NCI-H510A treated with DMSO at 0.1 percent for 48 hours (cell line): ENCODE measurements at regions not wholly inside any gene's neighbourhood (a gene's known extent, or its start where the extent isn't known, plus 50 kb on each side); places are given as distances from the start of the nearest gene placed in this dataset.

Source experiments
- DNase-seq: peaks from one replicate; lab custom pipeline; 2025; lab: John Stamatoyannopoulos, UW

DNA sequence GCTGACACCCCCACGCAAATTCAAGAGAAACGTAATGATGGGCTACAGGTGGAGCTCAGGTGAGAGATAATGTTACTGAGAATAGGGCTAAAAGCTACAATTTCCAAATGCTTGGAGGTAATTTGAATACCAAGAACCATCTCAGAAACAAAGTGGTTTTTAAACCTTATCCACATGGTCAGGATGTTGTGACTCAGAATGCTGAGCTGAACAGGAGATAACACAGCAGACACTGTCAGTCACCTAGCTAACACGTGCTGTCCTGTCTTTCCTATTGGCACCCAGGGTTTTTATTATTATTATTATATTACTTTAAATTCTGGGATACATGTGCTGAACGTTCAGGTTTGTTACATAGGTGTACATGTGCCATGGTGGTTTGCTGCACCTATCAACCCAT, 233.0 kb upstream of the MAF start:
- no peak for DNase-seq

DNA sequence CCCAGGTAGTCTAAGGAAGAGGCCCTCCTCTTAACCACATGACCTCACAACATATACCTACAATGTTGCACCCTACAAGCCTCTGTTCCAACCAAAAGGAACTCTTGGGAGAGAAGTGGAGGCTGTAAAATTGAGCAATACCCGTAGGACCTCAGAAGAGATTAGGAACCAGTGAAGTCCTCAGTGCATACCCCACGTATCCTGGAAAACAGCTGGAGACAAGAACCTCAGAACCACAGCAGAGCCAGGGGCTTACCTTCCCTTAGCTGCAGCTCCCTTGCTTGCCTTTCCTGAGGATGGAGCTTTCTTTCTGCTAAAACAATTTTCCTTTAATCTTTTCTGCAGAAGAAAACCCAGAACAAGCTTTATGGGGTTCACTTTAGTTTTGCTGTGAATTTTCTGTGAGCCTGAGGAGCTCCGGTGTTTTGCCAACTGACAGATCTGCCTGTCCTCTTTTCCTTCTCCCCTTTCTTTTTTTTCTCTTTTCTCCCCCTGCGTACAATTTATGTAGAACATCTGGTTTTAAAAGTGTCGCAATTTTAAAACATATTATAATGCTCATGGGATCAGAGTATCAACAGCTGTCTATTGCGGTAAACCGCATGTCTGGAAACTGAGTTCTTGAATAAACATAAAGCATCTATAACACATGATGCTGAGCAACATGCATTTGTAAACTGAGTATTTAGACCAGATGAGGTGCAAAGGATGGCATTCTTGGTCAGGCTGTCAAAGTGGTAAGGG, 226.4 kb upstream of the MAF start:
- DNase-seq, result no peak

DNA sequence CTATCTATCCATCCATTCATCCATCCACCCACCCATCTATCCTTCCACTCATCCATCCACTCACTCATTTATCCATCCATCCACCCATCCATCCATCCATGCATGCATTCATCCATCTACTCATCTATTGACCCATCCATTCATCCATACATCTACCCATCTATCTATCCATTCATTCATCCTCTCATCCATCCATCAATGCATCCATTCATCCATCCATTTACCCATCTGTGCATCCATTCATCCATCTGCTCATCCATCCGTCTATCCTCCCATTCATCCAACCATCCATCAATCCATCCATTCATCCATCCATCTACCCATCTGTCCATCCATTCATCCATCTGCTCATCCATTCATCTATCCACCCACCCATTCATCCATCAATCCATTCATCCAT, 224.5 kb upstream of the MAF start:
- DNase-seq, result no peak

DNA sequence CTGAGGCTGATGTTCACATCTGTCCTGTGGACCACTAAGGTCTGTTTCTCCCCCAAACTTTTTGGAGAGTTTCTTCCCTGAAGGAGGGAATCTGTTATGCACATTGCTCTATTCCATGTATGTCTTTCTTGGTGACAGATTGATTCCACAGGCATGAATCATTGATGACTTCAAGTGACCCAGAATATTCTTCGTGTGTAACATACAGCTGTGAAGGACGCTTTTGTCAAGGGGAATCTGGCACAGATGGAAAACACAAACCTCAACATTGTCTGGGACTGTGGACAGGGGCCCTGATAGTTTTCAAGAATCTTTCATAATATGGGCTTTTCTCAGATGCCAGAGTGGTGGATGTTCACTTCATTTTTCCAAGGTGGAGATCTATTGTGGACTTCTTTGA, 223.1 kb upstream of the MAF start:
- DNase-seq, result no peak

DNA sequence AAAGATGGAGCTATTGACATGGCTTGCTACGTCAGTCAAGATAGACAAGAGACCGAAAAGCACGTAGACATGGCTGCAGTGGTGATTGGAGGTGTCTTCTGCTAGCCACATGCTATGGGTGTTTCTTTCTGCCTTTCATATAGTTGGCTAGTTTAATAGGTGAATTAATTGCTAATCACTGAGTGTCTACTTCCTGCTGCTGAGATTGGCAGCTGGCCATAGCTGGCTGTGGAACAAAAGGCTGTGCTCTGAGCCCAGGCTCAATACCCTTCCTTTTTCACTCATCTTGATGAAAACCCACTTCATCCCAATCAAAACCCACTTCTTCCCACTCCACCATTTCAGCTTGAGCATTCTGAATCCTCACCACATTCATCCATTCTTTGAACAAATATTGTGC, 221.4 kb upstream of the MAF start:
- DNase-seq, result no peak

DNA sequence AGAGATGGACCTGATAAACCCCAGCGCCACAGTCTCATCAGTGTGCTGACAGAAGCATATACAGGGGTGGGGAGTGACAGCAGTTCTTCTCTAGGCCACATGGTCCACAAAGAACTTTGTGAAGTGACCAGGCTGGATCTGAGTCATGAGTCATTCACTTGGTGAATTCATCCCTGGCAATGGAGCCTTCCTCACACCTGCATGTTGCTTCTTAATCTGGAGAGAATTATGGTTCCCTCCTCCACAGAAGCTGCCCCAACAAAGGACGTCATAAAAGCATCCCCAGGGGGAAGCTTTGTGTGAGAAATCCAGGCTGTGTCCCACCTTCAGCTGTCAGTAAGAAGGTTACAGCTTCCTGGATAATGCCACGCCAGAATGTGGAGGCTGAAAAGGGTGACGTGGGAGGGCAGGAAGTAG, 215.6 kb upstream of the MAF start:
- no peak for DNase-seq

DNA sequence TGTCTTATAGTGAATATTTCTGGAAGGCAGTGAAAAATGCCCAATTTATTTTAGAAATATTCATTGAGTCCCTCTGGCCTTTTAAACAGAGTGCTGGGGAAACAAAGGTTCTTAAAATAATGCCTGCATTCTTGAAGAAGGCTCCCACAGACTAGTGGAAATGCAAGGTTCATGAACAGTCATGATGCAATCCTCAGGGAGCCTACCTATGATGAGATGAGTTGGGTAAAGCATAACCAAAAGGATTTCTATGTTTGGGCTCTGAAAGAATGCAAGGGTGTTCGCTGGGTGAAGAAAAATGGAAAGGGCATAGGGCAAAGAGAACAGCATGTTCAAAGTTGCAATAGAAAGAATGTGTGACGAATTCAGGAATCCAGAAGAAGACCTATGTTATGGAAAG, 214.5 kb upstream of the MAF start:
- no peak for DNase-seq

DNA sequence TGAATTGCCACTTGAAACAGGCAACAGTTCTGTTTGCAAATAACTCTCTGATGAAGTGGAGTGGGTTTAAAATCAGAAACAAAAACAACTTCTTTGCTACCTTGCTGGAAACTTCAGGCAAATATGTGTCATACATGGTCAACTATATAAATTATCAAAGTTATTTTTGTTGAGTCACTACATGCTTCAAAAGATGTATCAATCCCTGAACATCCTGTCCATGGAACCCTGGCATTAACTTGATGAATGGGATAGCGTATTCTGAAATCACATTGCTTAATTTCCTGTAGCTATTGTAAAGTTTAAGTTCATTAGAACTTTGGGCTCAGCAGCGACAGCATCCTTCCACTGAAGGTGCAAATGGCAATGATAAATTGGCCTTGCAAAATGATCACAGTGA, 213.6 kb upstream of the MAF start:
- no peak for DNase-seq

DNA sequence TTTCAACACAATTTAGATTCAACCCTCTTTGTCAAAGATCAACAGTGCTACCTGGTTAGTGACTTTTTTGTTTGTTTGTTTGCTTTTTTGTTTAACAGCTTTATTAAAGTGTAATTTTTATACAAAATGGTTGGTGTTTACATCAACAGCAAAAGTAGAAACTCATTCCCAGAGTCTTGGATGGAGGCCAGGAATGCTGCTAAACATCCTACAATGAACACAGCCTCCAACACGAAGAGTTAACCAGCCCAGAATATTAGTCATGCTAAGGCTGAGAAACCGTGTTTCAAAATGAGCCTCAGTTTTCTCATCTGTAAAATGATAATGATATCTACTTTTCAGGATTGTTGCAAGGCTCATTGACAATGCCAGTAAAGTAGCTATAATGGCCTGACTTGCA, 211.0 kb upstream of the MAF start:
- DNase-seq, result no peak

DNA sequence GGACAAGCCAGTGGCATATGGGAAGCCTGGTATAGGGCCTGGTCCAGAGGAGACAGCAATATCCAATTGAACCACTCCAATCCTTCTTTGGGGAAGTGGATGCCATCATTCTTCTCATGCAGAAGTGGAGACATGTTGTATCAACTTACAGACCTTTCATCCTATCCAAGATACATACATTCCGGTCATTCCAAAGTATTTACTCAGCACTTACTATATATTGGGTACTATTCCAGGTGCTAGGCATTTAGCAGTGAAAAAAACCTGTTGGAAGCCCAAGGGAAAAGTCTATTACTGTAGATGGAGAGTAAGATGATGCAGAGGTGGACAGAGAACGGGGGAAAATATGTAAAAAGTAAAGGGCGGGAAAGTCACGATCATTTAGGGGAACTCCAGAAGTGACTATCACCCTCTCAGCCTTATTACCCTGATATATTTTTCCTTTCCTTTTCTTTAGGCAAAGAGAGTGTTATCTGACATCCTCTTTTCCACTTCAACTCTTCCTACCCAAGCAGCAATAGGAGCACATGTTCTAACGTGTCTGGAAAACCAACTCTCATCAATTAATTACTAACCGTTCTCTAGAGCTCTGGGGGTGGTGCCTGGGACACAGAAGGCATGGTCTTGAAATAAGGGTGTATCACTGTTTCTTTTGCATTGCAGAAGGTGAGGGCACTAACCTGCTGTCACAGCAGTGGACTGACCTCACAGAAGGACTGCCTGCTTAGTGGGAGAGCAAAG, 210.1 kb upstream of the MAF start:
- no peak for DNase-seq

DNA sequence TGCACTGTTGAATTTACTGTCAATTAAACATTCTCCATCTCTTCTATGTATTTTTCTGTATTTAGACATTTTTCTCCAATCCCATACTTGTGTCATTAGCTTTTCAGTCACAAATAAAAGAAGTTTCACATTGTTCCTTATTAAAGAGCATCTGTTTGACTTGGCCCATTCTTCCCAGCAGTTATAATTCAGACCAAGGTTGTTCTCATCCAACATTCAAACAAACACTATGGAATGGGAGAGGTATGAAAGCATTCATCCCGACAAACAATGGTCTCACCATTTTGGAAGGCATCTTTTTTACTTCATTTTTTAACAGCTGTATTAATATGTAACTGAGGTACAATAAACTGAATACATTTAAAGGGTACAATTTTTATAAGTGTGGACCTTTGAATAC, 208.8 kb upstream of the MAF start:
- no peak for DNase-seq

DNA sequence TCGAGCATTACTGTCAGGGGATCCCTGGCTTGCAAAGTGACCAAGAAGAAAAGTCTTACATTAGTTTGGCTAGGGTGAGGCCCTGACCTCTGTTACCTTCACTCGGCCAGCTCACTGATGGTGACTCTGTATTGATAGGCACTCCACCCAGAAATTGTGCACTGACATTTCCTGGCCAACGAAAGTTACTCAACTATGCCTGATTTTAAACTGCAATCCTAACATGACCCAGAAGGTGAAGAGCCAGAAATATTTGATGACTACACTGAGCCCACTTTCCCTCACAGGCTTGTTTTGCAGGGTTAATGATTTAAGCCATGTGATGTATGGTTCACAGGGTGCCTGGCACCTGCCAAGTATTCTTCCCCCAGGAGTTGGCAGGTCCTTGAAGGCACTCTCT, 208.2 kb upstream of the MAF start:
- no peak for DNase-seq

DNA sequence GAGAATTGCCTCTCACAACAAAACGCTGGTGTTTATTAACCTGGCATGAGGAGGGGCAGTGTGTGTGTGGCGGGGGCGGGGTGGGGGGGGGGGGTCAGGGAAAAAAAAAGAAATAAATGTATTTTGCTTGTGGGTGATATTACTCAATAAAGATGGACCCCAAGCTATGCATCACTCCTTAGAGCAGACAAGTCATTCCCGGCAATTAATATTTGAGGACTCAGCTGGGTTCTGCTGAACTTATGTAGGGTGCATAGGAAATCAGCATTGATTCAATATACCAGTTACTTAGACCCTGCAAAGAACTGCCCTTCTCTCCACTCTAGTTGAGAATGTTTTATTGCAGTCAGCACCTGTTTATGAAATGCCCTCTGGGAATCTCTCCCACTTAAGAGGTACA, 206.2 kb upstream of the MAF start:
- DNase-seq, result no peak

DNA sequence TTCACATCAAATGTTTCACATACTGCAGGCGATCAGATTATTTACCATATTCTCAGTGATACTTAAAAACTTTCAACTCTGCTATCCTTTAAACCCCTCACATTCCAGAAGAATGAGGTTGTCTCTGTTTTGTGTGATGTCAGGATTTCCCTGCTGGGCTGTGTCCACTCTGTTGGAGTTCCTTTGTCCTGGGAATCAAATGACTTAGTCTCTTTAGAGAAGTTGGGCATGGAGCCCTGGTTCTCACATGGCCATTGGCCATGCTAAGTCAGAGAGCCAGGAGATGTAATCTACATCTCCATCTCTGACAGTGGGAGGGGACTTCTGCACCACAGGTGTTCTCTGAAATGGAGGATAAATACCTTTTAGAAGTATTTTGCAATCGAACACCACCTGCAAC, 205.1 kb upstream of the MAF start:
- DNase-seq, result no peak

DNA sequence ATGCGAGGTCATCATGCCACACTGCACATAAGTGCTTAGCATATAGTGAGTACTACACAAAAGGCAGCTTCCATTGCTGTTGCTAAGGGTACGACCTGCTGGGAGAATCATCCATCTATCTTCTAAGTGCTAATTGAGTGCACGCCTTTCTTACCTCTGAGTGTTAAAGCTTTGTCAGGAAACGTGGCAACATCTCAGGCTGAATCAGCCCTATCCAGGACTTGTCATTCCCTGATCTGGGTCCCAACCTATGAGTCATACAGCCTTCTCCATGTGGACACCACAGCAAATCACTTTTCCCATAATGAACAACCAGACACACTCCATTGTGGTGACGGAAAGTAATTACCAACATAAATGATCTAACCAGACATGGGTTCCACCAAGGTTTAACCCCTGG, 201.1 kb upstream of the MAF start:
- DNase-seq, result no peak

DNA sequence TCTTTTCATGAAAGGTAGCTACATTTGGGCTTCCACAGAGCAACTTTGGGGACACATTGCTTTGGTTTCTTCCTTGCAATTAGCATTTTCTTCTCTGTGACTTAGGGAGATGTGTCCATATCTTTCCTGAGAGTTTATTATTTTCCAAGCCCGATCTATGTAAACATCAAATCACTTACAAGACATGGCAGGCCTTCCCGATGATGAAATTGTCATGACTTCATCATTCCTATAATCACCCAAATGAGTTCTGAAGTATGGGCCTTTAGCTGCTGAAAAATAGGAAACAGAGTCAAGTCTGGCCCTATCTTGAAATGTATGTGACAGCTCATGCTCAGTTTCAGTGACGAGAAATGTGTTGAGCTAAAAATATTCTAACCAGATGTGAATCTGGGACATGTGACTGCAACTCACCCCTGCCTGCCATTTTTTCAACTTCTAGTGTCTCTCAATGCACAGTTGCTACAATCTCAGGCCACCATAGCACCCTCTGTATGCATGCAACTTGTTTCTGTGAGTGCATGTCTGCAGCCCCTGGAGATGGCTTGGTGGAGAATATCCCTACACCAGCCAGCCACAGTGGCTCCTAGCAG, 199.6 kb upstream of the MAF start:
- no peak for DNase-seq

DNA sequence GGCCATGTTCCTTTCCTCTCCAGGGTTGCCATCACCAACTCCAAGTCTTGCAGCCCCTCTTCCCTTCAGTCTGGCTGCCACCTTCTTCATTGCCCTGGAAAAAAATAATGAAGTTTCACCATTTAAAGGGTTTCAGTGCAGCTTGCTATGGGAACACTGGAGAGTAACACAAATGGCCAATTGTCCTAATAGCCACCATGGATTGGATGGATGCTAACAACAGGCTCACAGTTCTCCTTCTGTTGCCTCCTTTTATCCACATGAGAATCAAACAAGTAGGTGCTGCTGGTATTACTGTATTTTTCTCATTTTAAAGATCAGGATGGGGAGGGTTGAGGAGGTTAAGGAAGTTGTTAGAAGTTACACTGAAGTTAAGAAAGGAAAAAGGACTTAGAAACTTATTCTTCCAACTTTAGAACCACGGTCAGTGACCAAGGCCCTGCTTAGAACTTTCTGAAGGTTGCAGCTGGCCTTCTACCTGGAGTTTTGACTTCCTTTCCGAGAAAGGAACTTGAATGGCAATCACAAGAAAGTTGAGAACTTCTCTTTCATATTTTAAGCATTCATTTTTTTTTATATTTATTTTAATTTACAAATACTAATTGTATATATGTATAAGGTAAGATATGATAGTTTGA, 198.0 kb upstream of the MAF start:
- no peak for DNase-seq

DNA sequence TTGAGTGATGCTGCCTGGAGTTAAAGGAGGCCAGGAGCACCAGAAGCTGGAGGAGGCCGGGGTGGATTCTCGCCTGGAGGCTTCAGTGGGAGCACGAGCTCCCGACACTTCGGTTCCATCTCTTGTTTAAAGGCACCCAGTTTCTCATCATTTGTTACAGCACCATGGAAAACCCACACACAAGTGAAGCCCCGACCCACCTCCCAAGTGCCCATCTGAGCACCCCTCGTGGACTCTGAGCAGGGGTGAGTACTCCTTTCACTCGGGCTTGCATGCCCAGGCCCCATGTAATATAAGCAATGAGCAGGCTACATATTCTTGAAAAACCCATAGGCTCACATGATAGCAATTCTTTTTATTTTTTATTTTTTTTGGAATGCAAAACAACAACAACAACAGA, 196.9 kb upstream of the MAF start:
- no peak for DNase-seq

DNA sequence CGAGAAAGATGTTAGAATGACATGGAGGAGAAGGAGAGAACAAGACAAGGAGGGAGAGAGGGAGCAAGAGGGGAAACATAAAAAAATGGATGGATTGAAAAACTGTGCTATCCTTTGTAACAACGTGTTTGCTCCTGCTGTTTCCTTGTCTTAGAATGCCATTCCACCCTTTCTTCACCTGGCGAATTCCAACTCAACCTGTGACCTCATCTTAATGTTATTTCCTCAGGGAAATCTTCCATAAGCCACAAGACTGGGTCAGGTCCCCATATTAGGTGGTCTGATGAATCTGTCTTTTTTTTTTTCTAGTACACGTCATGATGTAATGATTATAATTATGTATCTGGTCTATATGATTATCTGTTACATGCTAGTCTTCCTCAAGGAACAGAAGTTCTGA, 195.0 kb upstream of the MAF start:
- DNase-seq, result no peak

DNA sequence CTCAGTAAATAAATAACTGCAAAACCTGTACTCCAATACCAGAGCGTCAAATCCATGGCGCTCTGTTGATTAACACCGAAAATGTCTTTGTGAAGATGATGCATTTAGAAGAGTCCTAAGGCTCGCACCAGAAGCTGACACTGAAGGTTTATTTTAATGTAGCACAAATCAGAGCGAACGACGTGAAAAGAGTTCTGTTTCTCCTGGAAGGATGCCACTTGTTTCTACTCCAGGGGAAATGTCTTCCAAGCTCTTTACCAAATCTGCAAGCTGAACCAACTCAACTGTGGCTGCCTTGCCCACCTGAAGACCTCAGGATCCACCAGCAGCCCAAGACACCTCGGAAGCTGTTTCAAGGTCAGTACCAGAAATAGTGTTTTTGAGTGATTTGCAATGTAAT, 194.4 kb upstream of the MAF start:
- DNase-seq, result no peak

DNA sequence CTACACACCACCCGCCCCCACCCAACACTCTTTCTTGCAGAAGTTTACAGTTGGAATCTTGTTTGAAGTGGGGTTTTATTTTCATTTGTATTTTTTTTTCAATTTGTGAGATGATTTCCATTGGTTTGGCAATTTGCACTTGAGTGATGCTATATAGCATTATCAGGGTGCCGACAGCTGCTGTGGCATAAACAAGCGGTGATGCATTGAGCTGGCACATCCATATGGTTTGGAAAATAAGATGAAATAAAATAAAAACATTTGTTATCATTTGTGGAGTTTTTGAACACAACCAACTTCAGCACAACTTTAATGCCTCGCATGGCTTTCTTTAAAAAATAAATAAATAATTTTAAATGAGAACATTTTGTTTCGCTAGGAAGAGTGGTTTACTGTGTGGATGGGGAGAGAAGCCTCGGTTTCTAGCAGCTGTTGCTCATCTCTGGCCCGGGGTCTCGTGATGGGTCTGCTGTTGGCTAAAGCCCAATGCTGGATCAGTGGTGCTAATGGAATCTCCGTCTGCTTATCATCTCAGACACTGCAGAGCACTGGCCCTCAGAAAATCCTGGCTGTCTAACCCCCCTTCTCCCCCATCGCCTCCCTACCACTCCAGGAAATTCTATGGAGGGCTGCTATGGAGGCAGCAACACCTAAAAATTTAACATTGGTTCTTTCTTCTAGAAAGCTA, 192.3 kb upstream of the MAF start:
- DNase-seq, result no peak

DNA sequence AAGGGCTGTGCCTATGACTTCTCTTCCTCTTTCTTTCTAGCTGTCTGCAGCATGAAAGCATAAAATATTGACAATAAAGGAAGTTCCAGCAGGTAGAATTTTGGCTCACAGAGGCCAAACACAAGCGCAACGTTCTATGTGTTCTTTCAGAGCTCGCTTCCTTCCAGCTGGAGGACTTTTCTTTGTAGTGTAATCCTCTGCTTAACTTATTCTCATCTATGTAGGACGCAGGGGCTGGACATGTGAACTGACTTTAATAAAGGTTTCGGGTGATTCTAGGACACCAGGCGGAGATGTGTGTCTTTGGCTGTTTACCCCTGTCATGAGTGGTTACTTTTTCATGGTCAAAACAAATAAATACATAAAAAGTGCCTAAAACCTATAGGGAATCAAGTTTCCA, 191.5 kb upstream of the MAF start:
- DNase-seq, result no peak

DNA sequence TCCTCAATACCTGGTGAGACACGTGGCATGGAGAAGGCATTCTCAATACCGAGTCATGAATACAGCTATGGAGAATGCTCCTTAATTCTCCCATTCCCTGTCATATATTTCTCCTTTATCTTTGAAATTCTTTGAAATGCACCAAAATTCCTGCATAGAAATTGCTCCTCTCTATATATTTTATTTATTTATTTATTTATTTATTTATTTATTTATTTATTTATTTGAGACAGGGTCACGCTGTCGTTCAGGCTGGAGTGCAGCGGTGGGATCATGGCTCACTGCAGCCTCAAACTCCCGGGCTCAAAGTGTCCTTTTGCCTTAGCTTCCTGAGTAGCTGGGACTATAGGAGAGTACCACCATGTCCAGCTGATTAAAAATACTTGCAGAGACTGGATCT, 190.3 kb upstream of the MAF start:
- no peak for DNase-seq
